Parathyroid adenoma (tissue), 2 donors: ENCODE measurements at regions not wholly inside any gene's neighbourhood (a gene's known extent, or its start where the extent isn't known, plus 50 kb on each side); places are given as distances from the start of the nearest gene placed in this dataset.

Source experiments
- H2AFZ ChIP-seq: fragments of 300-600 bp; sonication (generic); one replicate; pipeline ENCODE4 v1.7.0; 2017; ENCODE audit warnings: antibody characterized with exemption, mild to moderate bottlenecking
- H3K27ac ChIP-seq: fragments of 300-600 bp; sonication (generic); one replicate; pipeline ENCODE4 v1.7.0; 2017
- H3K27me3 ChIP-seq: fragments of 300-600 bp; sonication (generic); one replicate; pipeline ENCODE4 v1.7.0; 2017; ENCODE audit warnings: low read length; ENCODE audit not compliant: control insufficient read depth, insufficient read depth
- H3K36me3 ChIP-seq: fragments of 300-600 bp; sonication (generic); one replicate; pipeline ENCODE4 v1.7.0; 2017; ENCODE audit warnings: low read length; ENCODE audit not compliant: control insufficient read depth, insufficient read depth
- H3K4me1 ChIP-seq: fragments of 300-600 bp; sonication (generic); one replicate; pipeline ENCODE4 v1.7.0; 2017; ENCODE audit warnings: control low read depth
- H3K4me2 ChIP-seq: fragments of 300-600 bp; sonication (generic); one replicate; pipeline ENCODE4 v1.7.0; 2017; ENCODE audit warnings: low read length
- H3K4me3 ChIP-seq: fragments of 300-600 bp; sonication (generic); one replicate; pipeline ENCODE4 v1.7.0; 2017; ENCODE audit warnings: low read depth, low read length
- H3K79me2 ChIP-seq: fragments of 300-600 bp; sonication (generic); one replicate; pipeline ENCODE4 v1.7.0; 2017; ENCODE audit warnings: control low read depth
- H3K9ac ChIP-seq: fragments of 300-600 bp; sonication (generic); one replicate; pipeline ENCODE4 v1.7.0; 2017; ENCODE audit warnings: mild to moderate bottlenecking
- H3K9me3 ChIP-seq: fragments of 300-600 bp; sonication (generic); one replicate; pipeline ENCODE4 v1.7.0; 2017; ENCODE audit warnings: low read length; ENCODE audit not compliant: control insufficient read depth
- CTCF ChIP-seq: fragments of 300-600 bp; sonication (generic); IDR thresholded peaks from one replicate; pipeline ENCODE4 v1.7.0; 2017; ENCODE audit warnings: antibody characterized with exemption, mild to moderate bottlenecking
- donor health status: primary hyperparathyroidism.

GRCh38 chr20:48015943-48016723 is 230.9 kb upstream of the SULF2 start:
- Histone ChIP-seq H3K9me3 (no peaks in the 10 kb centered on the region), H3K4me3 (no peak overlapping the region), H3K4me2 (no peak overlapping the region), H3K27ac (no peak overlapping the region), H3K79me2 (no peaks in the 10 kb centered on the region), H3K4me1 (no peaks in the 10 kb centered on the region), H3K9ac (no peak overlapping the region), H3K27me3 (no peaks in the 10 kb centered on the region), H3K36me3 (no peaks in the 10 kb centered on the region), H2AFZ (no peak overlapping the region)
- TF ChIP-seq CTCF = no peak

- H3K27ac ChIP-seq = no peak overlapping the region
- no peak overlapping the region for H3K4me2 ChIP-seq
- no peaks in the 10 kb centered on the region for H3K4me1 ChIP-seq
- no peaks in the 10 kb centered on the region for H3K9me3 ChIP-seq
- H2AFZ ChIP-seq = no peak overlapping the region
- TF ChIP-seq CTCF = no peak
- H3K9ac ChIP-seq = no peak overlapping the region
- no peaks in the 10 kb centered on the region for H3K36me3 ChIP-seq
- no peak overlapping the region for H3K4me3 ChIP-seq
- no peaks in the 10 kb centered on the region for H3K27me3 ChIP-seq
- no peaks in the 10 kb centered on the region for H3K79me2 ChIP-seq
These were observed 230.0 kb upstream of the SULF2 start for GRCh38 chr20:48015141-48015910.

GRCh38 chr20:48012401-48012974 is 227.2 kb upstream of the SULF2 start:
- Histone ChIP-seq H3K27ac (no peak overlapping the region), H3K27me3 (no peaks in the 10 kb centered on the region), H3K4me3 (no peak overlapping the region), H3K36me3 (no peaks in the 10 kb centered on the region), H3K79me2 (no peaks in the 10 kb centered on the region), H3K9ac (no peak overlapping the region), H3K4me2 (no peak overlapping the region), H2AFZ (no peak overlapping the region), H3K4me1 (no peaks in the 10 kb centered on the region), H3K9me3 (no peaks in the 10 kb centered on the region)
- TF ChIP-seq CTCF = no peak

GRCh38 chr20:48011025-48011424 is 225.7 kb upstream of the SULF2 start:
- no peak overlapping the region for H3K9ac ChIP-seq
- no peaks in the 10 kb centered on the region for H3K9me3 ChIP-seq
- H3K4me1 ChIP-seq = no peaks in the 10 kb centered on the region
- H3K4me2 ChIP-seq = no peak overlapping the region
- H3K4me3 ChIP-seq = no peak overlapping the region
- H3K79me2 ChIP-seq = no peaks in the 10 kb centered on the region
- no peak overlapping the region for H2AFZ ChIP-seq
- H3K27ac ChIP-seq = no peak overlapping the region
- no peak for TF ChIP-seq CTCF
- no peaks in the 10 kb centered on the region for H3K36me3 ChIP-seq
- no peaks in the 10 kb centered on the region for H3K27me3 ChIP-seq
